ENCODE measurements at regions not wholly inside any gene's neighbourhood (a gene's known extent, or its start where the extent isn't known, plus 50 kb on each side); places are given as distances from the start of the nearest gene placed in this dataset.

DNA sequence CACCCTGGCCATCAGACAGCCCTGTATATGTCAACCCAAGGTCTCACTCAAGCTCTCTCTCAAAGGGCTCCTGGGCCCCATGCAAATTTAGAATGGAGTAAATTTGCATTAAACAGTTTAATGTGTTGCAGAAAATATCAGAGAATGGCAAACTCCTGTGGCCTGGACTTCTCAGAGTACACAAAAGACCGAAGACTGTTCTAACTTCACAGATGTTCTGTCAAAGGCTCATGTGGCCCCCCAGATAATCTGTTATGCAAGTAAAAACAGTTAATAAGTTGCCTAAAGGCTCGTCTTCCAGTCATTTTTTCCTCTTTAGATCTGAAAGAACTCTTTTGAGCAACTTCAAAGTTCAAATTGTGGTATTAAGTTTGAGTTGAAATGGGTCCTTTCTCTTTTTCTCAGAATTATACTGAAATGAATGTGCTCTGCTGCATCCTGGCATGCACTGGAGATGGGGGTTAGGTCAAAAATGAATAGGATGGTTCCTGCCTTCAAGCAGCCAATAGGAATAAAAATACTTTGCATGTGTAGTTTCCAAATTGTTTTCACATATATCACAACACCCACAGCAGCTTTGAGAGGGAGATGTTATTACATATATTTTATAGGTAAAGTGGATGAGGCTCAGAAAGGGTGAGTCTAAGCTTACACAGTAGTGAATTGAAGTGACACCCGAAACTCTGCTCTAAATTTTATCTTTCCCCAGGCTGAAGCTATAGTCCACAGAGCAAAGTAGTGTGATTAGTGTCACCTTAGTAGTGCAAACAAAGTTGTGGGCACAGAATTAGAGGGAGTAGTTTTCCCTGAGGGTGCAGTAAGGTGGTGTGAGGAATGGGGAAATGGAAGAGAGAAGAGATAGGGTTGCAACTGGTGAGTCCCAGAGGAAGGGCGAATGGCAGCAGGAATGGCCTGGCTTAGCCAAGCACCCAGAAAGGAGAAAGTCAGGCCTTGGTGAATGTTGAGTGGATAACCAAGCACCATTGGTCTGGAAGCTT, 205.0 kb upstream of the RFC3 start:
- no peak for TF ChIP-seq EZH2 (IDR thresholded peaks at IDR 0.05)
- no peak for TF ChIP-seq FOXP2 (optimal IDR thresholded peaks at IDR 0.05; ENCODE audit: control extremely low read depth, extremely low read length, insufficient read depth)
- no peak for TF ChIP-seq POLR2AphosphoS5 (IDR thresholded peaks at IDR 0.05; ENCODE audit: borderline replicate concordance, low read depth, low read length)

Measured in SK-N-MC (cell line).